ENCODE measurements at regions not wholly inside any gene's neighbourhood (a gene's known extent, or its start where the extent isn't known, plus 50 kb on each side); places are given as distances from the start of the nearest gene placed in this dataset.

DNA sequence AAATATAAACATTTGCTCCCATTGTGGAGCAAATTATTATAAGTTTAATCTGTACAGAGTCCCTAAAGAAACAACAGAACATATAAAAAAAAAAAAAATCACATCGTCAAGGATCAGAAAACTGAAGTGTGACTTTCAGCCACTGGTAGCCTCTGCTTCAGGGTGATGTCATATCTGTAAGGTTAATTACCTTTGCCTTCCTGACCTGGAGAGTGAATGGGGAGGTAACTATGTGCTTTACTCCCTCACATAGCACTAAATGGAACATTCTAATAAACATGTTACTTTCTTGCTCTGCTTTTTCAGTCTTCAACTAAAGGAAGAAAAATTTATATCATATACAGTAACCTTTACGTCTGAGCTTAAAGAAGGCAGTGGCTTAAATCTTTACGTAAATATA lies 70.3 kb upstream of the TRPM3 start:
- Histone ChIP-seq H3K4me3 (ENCODE audit: low read length in 3 of 3) (no peak overlapping the region), H3K9ac (ENCODE audit: low read depth in 1 of 3, low read length in 3 of 3) (no peak overlapping the region), H3K27ac (ENCODE audit: low read depth, low read length) (no peak overlapping the region), H3K36me3 (ENCODE audit: control insufficient read depth in 3 of 3, insufficient read depth in 3 of 3, low read length in 3 of 3) (no peaks in the 10 kb centered on the region), H3K27me3 (ENCODE audit: control insufficient read depth in 3 of 3, insufficient read depth in 3 of 3, low read length in 3 of 3) (no peaks in the 10 kb centered on the region), H3K9me3 (ENCODE audit: control insufficient read depth in 3 of 3, low read length in 3 of 3) (no peaks in the 10 kb centered on the region), H3K4me1 (ENCODE audit: control insufficient read depth in 3 of 3, insufficient read depth in 3 of 3, low read length in 3 of 3) (no peaks in the 10 kb centered on the region)

DNA sequence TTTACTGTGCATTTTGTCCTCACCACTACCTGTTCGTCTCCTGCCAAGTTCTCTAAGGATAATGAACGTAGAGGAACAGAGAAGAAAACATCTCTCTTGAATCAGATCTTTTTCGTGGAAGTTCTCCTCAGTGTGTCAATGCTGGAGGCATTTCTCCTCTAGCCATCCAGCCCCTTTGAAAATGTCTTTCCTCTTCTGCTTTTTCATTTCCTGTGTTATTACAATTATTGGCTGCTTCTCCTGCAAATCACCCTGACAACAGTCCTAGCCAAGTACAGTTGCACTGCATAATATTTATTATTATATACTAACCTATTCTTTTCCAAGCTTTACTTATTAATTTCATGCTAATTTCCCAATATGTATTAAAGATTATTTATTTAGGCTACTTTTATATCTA lies 61.8 kb upstream of the TRPM3 start:
- no peak overlapping the region for H3K9ac ChIP-seq (ENCODE audit: low read depth in 1 of 3, low read length in 3 of 3)
- no peaks in the 10 kb centered on the region for H3K9me3 ChIP-seq (ENCODE audit: control insufficient read depth in 3 of 3, low read length in 3 of 3)
- H3K4me1 ChIP-seq (ENCODE audit: control insufficient read depth in 3 of 3, insufficient read depth in 3 of 3, low read length in 3 of 3): no peaks in the 10 kb centered on the region
- H3K4me3 ChIP-seq (ENCODE audit: low read length in 3 of 3): no peak overlapping the region
- H3K27ac ChIP-seq (ENCODE audit: low read depth, low read length): no peak overlapping the region
- no peaks in the 10 kb centered on the region for H3K27me3 ChIP-seq (ENCODE audit: control insufficient read depth in 3 of 3, insufficient read depth in 3 of 3, low read length in 3 of 3)
- H3K36me3 ChIP-seq (ENCODE audit: control insufficient read depth in 3 of 3, insufficient read depth in 3 of 3, low read length in 3 of 3): no peaks in the 10 kb centered on the region

DNA sequence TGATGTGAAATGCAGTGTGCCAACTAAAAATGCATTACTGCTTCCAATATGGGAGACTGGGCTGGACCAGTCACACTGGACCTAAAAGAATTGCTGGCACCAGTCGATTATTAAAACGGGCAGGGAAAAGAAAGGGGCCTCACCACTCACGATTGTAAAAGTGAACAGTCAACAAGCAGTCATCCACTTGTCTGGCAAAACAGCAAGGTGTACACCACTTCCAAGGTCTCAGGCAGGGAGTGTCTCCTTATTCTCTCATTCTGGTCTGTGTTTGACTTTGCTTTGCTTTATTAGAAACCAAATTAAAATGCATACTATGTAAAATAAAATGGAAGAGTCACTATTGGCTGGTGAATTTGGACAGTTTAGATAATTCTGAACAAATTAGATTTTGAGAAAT lies 57.8 kb upstream of the TRPM3 start:
- H3K9ac ChIP-seq (ENCODE audit: low read depth in 1 of 3, low read length in 3 of 3): no peak overlapping the region
- H3K4me1 ChIP-seq (ENCODE audit: control insufficient read depth in 3 of 3, insufficient read depth in 3 of 3, low read length in 3 of 3): no peaks in the 10 kb centered on the region
- H3K27ac ChIP-seq (ENCODE audit: low read depth, low read length): no peak overlapping the region
- no peak overlapping the region for H3K4me3 ChIP-seq (ENCODE audit: low read length in 3 of 3)
- no peaks in the 10 kb centered on the region for H3K27me3 ChIP-seq (ENCODE audit: control insufficient read depth in 3 of 3, insufficient read depth in 3 of 3, low read length in 3 of 3)
- H3K36me3 ChIP-seq (ENCODE audit: control insufficient read depth in 3 of 3, insufficient read depth in 3 of 3, low read length in 3 of 3): no peaks in the 10 kb centered on the region
- no peaks in the 10 kb centered on the region for H3K9me3 ChIP-seq (ENCODE audit: control insufficient read depth in 3 of 3, low read length in 3 of 3)

DNA sequence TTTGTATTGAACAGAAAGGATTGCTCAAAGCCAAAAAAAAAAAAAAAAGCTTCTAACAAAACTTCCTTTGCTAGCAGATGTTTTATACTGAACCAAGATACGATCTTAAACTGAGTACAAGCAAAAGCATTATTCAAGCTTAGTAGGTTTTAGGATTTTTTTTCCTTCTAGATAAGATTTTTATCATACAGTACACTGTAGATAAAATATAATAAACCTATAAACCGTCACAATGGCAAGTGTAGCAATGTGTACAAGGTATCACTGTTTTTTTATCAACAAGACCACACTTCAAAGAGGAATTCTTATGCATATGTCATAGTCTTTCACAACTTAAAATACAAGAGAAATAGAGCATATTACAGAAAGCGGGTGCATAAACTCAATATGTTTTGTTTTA lies 56.5 kb upstream of the TRPM3 start:
- Histone ChIP-seq H3K27me3 (ENCODE audit: control insufficient read depth in 3 of 3, insufficient read depth in 3 of 3, low read length in 3 of 3) (no peaks in the 10 kb centered on the region), H3K36me3 (ENCODE audit: control insufficient read depth in 3 of 3, insufficient read depth in 3 of 3, low read length in 3 of 3) (no peaks in the 10 kb centered on the region), H3K4me3 (ENCODE audit: low read length in 3 of 3) (no peak overlapping the region), H3K27ac (ENCODE audit: low read depth, low read length) (no peak overlapping the region), H3K9me3 (ENCODE audit: control insufficient read depth in 3 of 3, low read length in 3 of 3) (no peaks in the 10 kb centered on the region), H3K4me1 (ENCODE audit: control insufficient read depth in 3 of 3, insufficient read depth in 3 of 3, low read length in 3 of 3) (no peaks in the 10 kb centered on the region), H3K9ac (ENCODE audit: low read depth in 1 of 3, low read length in 3 of 3) (no peak overlapping the region)

DNA sequence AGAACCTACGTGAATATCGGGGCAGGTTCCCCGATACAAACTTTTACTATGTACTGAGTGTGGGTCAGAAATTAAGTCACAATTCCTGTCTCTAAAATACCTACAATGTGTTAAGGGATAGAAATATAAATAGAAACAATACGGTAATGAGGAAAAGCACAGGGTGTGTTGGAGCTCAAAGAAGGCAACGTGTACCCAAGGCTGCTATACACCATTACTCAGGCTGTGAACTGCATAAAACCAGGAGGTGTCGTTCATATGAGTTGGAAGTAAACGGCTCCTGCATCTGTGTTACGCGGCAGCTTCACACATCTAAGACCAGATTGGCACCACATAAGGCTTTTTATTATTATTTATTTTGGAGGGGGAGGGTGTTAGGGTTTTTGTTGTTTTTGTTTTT lies 50.1 kb upstream of the TRPM3 start:
- H3K4me3 ChIP-seq (ENCODE audit: low read length in 3 of 3): no peak overlapping the region
- no peaks in the 10 kb centered on the region for H3K9me3 ChIP-seq (ENCODE audit: control insufficient read depth in 3 of 3, low read length in 3 of 3)
- H3K9ac ChIP-seq (ENCODE audit: low read depth in 1 of 3, low read length in 3 of 3): no peak overlapping the region
- no peaks in the 10 kb centered on the region for H3K36me3 ChIP-seq (ENCODE audit: control insufficient read depth in 3 of 3, insufficient read depth in 3 of 3, low read length in 3 of 3)
- H3K27ac ChIP-seq (ENCODE audit: low read depth, low read length): no peak overlapping the region
- H3K27me3 ChIP-seq (ENCODE audit: control insufficient read depth in 3 of 3, insufficient read depth in 3 of 3, low read length in 3 of 3): no peaks in the 10 kb centered on the region
- H3K4me1 ChIP-seq (ENCODE audit: control insufficient read depth in 3 of 3, insufficient read depth in 3 of 3, low read length in 3 of 3): no peaks in the 10 kb centered on the region
